ENCODE measurements at regions not wholly inside any gene's neighbourhood (a gene's known extent, or its start where the extent isn't known, plus 50 kb on each side); places are given as distances from the start of the nearest gene placed in this dataset.

DNA sequence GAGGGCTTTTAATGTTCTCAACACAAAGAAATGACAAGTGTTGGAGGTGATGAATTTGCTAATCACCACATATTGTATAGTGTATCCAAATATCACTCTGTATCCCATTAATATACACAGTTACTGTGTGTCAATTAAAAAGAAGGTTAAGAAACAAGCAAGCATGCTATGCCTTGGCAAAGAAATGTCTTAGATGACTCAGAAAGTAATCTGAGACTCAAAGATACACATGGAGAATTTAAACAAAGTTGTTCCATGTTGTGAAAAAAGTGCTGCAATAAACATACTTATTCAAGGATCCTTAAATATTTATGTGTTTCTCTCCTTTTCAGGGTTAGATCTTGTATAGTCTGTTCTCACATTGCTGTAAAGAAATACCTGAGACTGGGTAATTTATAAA is 300.9 kb downstream of the DHX35 start:
- peak; percentile 17 for DNase-seq (ENCODE audit: low read depth)
- H3K4me3 ChIP-seq (ENCODE audit: low read length), result no peak overlapping the region
- TF ChIP-seq, protein P1, sequence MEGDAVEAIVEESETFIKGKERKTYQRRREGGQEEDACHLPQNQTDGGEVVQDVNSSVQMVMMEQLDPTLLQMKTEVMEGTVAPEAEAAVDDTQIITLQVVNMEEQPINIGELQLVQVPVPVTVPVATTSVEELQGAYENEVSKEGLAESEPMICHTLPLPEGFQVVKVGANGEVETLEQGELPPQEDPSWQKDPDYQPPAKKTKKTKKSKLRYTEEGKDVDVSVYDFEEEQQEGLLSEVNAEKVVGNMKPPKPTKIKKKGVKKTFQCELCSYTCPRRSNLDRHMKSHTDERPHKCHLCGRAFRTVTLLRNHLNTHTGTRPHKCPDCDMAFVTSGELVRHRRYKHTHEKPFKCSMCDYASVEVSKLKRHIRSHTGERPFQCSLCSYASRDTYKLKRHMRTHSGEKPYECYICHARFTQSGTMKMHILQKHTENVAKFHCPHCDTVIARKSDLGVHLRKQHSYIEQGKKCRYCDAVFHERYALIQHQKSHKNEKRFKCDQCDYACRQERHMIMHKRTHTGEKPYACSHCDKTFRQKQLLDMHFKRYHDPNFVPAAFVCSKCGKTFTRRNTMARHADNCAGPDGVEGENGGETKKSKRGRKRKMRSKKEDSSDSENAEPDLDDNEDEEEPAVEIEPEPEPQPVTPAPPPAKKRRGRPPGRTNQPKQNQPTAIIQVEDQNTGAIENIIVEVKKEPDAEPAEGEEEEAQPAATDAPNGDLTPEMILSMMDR (IDR thresholded peaks at IDR 0.05; ENCODE audit: insufficient read depth, low read depth, low read length, missing control alignments), result no peak

DNA sequence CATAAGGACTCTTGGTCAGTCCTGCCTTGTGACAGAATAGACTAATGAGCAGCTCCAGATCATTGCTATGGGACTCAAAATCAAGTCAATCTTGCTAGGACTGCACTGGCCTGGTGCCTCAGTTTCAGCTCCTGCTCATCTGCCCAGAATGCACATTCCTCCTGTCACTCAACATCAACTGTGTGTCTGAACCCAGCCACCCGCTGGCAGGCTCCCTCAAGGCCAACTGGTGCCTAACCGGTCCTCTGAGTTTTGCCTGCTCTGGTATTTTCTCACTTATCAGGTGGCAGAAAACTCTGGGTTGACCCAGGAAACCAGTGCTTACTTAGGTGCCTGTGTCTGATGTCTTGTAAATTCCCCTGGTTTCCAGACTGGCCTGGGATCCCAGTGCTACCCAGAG is 297.7 kb downstream of the DHX35 start:
- H3K4me3 ChIP-seq (ENCODE audit: low read length), result no peak overlapping the region
- DNase-seq (ENCODE audit: low read depth), result no peak
- TF ChIP-seq, protein P1 (IDR thresholded peaks at IDR 0.05; ENCODE audit: insufficient read depth, low read depth, low read length, missing control alignments), result no peak

DNA sequence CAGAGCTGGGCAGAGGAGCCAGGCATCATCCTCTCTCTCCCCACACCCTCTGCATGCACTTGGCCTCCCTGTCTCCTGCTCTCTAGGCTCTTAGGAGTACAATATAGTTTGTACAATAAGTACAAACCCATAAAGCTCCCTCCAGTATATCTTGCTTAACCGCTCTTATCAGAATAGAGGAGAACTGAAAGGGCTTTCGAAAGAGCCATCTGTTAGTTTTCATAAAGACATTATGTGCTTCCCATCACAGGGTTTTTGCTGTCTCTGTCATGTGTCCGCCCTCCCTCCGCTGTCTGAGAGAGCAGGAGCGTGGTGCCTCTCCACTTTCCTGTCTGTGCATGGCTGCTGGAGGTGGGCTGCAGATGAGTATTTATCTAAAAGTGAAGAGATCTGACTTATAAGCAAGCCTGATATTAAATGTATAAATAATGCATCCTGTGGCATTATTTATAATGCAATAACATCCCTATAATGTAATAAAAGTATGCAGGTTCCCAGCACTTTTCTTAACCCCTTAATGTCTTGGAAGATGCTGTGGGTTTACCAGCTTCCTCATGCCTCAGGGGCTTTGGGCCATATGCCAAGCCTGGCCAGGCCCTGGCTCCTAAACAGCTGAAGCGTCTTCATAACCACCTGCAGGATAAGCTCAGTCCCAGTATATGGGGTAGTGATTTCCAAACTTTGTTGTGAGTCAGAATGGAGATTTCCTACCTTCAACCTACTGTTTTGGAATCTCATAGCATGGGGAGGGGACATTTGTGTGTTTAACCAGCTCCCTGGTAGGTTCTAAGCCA is 297.1 kb downstream of the DHX35 start:
- DNase-seq (ENCODE audit: low read depth), result no peak
- TF ChIP-seq, protein P1 (IDR thresholded peaks at IDR 0.05; ENCODE audit: insufficient read depth, low read depth, low read length, missing control alignments), result no peak
- H3K4me3 ChIP-seq (ENCODE audit: low read length), result no peak overlapping the region

DNA sequence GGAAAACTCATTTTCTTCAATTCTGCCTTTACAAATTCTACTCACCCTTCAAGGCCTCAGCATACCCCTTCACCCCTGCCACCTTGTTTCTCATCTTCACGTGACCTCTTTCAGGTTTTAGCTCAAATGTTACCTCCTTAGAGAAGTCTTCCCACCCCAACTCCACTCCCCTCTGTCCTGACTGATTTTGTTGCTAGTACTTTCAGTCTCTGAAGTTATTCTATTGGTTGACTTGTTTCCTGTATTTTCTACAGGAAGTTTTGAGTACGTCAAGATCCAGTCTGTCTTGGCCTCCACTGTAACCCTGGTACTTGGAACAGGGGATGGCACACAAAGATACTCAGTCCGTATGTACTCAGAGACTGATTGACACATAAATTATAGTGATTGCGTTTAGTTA is 296.1 kb downstream of the DHX35 start:
- TF ChIP-seq, protein P1 (IDR thresholded peaks at IDR 0.05; ENCODE audit: insufficient read depth, low read depth, low read length, missing control alignments), result no peak
- DNase-seq (ENCODE audit: low read depth), result no peak
- H3K4me3 ChIP-seq (ENCODE audit: low read length), result no peak overlapping the region

DNA sequence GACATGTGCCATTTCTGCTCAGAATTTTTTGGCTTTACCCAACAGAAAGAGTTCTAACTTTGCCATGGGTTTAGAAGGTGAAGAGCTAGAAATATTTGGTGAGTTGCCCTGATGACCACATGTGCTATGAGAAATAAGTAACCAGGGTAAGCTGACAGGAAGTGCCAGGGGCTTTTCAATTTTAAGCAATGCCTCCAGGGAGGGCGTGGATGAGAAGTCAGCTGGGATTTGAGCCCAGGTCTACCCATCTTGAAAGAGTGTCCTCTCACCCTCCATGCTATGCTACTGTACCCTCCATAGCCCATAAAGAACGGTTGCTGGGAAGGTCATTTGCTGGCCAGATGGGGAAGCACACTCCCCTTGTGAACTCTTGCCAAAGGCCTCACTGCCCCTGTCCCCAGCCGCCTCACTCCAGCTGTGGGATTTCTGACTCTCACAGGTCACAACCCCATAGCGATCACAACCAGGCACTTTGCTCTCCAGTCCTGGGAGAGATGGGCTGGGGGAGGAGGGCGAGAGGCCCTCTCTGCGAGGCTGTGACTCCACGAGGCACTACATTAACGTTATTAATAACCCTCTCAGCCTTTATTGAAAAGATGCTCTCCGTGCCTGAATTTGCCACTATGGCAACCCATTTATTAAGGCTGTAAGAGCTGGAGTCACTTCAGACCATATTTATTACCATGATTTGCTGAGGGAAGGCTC is 291.1 kb downstream of the DHX35 start:
- TF ChIP-seq, protein P1 (IDR thresholded peaks at IDR 0.05; ENCODE audit: insufficient read depth, low read depth, low read length, missing control alignments), result no peak
- DNase-seq (ENCODE audit: low read depth), result no peak

DNA sequence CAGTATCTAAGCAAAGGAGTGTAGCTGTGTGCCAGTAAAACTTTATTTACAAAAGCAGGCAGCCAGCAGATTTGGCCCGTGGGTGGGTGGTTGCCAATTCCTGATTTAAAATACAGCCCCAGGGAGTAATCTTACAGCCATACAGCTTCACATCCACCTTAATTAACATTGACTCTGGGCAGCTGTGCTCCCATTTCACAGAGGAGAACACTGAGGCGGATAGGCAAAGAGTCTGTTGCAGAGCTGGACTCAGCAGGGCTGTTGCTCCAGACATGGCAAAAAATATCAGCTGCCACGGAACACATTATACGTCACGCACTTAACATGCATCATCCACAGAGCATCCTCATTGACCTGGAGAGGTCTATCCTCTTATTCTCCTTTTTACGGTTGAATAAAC is 289.9 kb downstream of the DHX35 start:
- no peak for DNase-seq (ENCODE audit: low read depth)
- TF ChIP-seq, protein P1 (IDR thresholded peaks at IDR 0.05; ENCODE audit: insufficient read depth, low read depth, low read length, missing control alignments), result no peak
- no peak overlapping the region for H3K4me3 ChIP-seq (ENCODE audit: low read length)

More for the DNA sequence above, 291.1 kb downstream of the DHX35 start:
- H3K4me3 ChIP-seq (ENCODE audit: low read length), result no peak overlapping the region

All from epithelial cell of esophagus (primary cell).